ENCODE measurements at regions not wholly inside any gene's neighbourhood (a gene's known extent, or its start where the extent isn't known, plus 50 kb on each side); places are given as distances from the start of the nearest gene placed in this dataset.

GRCh38 chr1:214739621-214740238 lies 136.7 kb downstream of the CENPF start:
- no peak for TF ChIP-seq POLR2A (IDR thresholded peaks at IDR 0.05)
- TF ChIP-seq EP300 (IDR thresholded peaks at IDR 0.05) = no peak
- no peak for TF ChIP-seq POLR2AphosphoS5 (IDR thresholded peaks at IDR 0.05)
- no peak for TF ChIP-seq CTCF (IDR thresholded peaks at IDR 0.05)
